Mesendoderm (in vitro differentiated cells): ENCODE measurements at regions not wholly inside any gene's neighbourhood (a gene's known extent, or its start where the extent isn't known, plus 50 kb on each side); places are given as distances from the start of the nearest gene placed in this dataset.

Experiments
- DNase-seq: peaks from one replicate; pipeline ENCODE4 v3.0.0; 2013
- H2AK5ac ChIP-seq: 2 replicates; pipeline ENCODE4 v1.6.1; 2013; ENCODE audit warnings: low read length, inconsistent platforms
- H2BK120ac ChIP-seq: 2 replicates; pipeline ENCODE4 v1.6.1; 2013; ENCODE audit warnings: low read depth, mild to moderate bottlenecking, low read length, moderate library complexity, mixed read lengths
- H2BK15ac ChIP-seq: replicated peaks from 2 replicates; pipeline ENCODE4 v1.6.1; 2013; ENCODE audit warnings: low read depth, mild to moderate bottlenecking, moderate library complexity
- H2BK5ac ChIP-seq: 2 replicates; pipeline ENCODE4 v1.6.1; 2013; ENCODE audit warnings: low read length, inconsistent platforms
- H3K18ac ChIP-seq: 2 replicates; pipeline ENCODE4 v1.6.1; 2013; ENCODE audit warnings: mild to moderate bottlenecking, low read length, mixed read lengths
- H3K23ac ChIP-seq: one replicate; pipeline ENCODE4 v1.6.1; 2013; ENCODE audit warnings: low read length
- H3K27ac ChIP-seq: 2 replicates; pipeline ENCODE4 v1.5.1; 2013; ENCODE audit warnings: low read depth, mild to moderate bottlenecking, inconsistent platforms, low read length, moderate library complexity
- H3K27me3 ChIP-seq: 2 replicates; pipeline ENCODE4 v1.6.1; 2013; ENCODE audit warnings: low read length, control low read depth, mild to moderate bottlenecking, inconsistent platforms; ENCODE audit not compliant: insufficient read depth, poor library complexity
- H3K36me3 ChIP-seq: 2 replicates; pipeline ENCODE4 v1.6.1; 2013; ENCODE audit warnings: low read length, inconsistent platforms; ENCODE audit not compliant: control insufficient read depth, insufficient read depth
- H3K4ac ChIP-seq: one replicate; pipeline ENCODE4 v1.6.1; 2013; ENCODE audit warnings: low read depth, mild to moderate bottlenecking, low read length, moderate library complexity
- H3K4me1 ChIP-seq: 2 replicates; pipeline ENCODE4 v1.6.1; 2013; ENCODE audit warnings: low read depth, low read length, inconsistent platforms; ENCODE audit not compliant: control insufficient read depth
- H3K4me2 ChIP-seq: 2 replicates; pipeline ENCODE4 v1.6.1; 2013; ENCODE audit warnings: low read length
- H3K4me3 ChIP-seq: 2 replicates; pipeline ENCODE4 v1.5.1; 2013; ENCODE audit warnings: mild to moderate bottlenecking, low read length
- H3K56ac ChIP-seq: one replicate; pipeline ENCODE4 v1.6.1; 2013; ENCODE audit warnings: low read length
- H3K79me1 ChIP-seq: 2 replicates; pipeline ENCODE4 v1.6.1; 2013; ENCODE audit warnings: low read length, inconsistent platforms
- H3K79me2 ChIP-seq: 2 replicates; pipeline ENCODE4 v1.6.1; 2013; ENCODE audit warnings: mild to moderate bottlenecking, low read length; ENCODE audit not compliant: control insufficient read depth, insufficient read depth
- H3K9ac ChIP-seq: 2 replicates; pipeline ENCODE4 v1.6.1; 2013; ENCODE audit warnings: low read length, inconsistent platforms
- H4K5ac ChIP-seq: one replicate; pipeline ENCODE4 v1.6.1; 2013; ENCODE audit warnings: low read length
- H4K8ac ChIP-seq: one replicate; pipeline ENCODE4 v1.6.1; 2013; ENCODE audit warnings: low read depth, mild to moderate bottlenecking, control low read depth, low read length, moderate library complexity
- WGBS: extraction: QIAGEN DNeasy Blood & Tissue Kit; methylation state at CpG from one replicate; pipeline ENCODE4 v1.1.7; 2013; ENCODE audit warnings: low lambda C conversion rate, missing lambda C conversion rate; ENCODE audit not compliant: insufficient coverage; ENCODE audit errors: extremely low coverage; 5-methylcytosine and 5-hydroxymethylcytosine counted together

- Histone ChIP-seq H3K23ac (no peak overlapping the region), H3K27me3 (no peaks in the 10 kb centered on the region), H3K18ac (no peak overlapping the region), H3K4me1 (no peaks in the 10 kb centered on the region), H4K8ac (no peak overlapping the region), H3K9ac (no peak overlapping the region), H3K36me3 (no peaks in the 10 kb centered on the region), H3K79me1 (no peaks in the 10 kb centered on the region), H2AK5ac (no peak overlapping the region), H2BK15ac (no peak overlapping the region), H3K4ac (no peak overlapping the region), H3K56ac (no peak overlapping the region), H3K27ac (no peak overlapping the region), H3K79me2 (no peaks in the 10 kb centered on the region), H3K4me3 (no peak overlapping the region), H3K4me2 (no peak overlapping the region), H2BK120ac (no peak overlapping the region), H2BK5ac (no peak overlapping the region), H4K5ac (no peak overlapping the region)
- DNase-seq = no peak
- WGBS = no CpG with 5 or more reads among the region's 4 CpGs
Observed at GRCh38 chr2:19201911-19202462, 156.4 kb downstream of the OSR1 start.

GRCh38 chr2:19198381-19198780, 160.0 kb downstream of the OSR1 start:
- Histone ChIP-seq H3K4me2 (no peak overlapping the region), H3K36me3 (no peaks in the 10 kb centered on the region), H3K56ac (no peak overlapping the region), H2AK5ac (no peak overlapping the region), H2BK15ac (no peak overlapping the region), H3K9ac (no peak overlapping the region), H3K4me3 (no peak overlapping the region), H2BK5ac (no peak overlapping the region), H3K79me2 (no peaks in the 10 kb centered on the region), H3K23ac (no peak overlapping the region), H2BK120ac (no peak overlapping the region), H3K4me1 (no peaks in the 10 kb centered on the region), H3K18ac (no peak overlapping the region), H4K5ac (no peak overlapping the region), H3K4ac (no peak overlapping the region), H3K79me1 (no peaks in the 10 kb centered on the region), H3K27ac (no peak overlapping the region), H3K27me3 (no peaks in the 10 kb centered on the region), H4K8ac (no peak overlapping the region)
- WGBS = no CpG with 5 or more reads among the region's 1 CpG
- DNase-seq = no peak

- no peak overlapping the region for H3K56ac ChIP-seq
- no peak overlapping the region for H2BK120ac ChIP-seq
- H3K4ac ChIP-seq = no peak overlapping the region
- no peak overlapping the region for H4K5ac ChIP-seq
- no peaks in the 10 kb centered on the region for H3K4me1 ChIP-seq
- no CpG with 5 or more reads among the region's 1 CpG for WGBS
- H3K27ac ChIP-seq = no peak overlapping the region
- no peak overlapping the region for H2BK5ac ChIP-seq
- no peaks in the 10 kb centered on the region for H3K79me1 ChIP-seq
- DNase-seq = peak; percentile 10
- H2BK15ac ChIP-seq = no peak overlapping the region
- no peak overlapping the region for H4K8ac ChIP-seq
- H3K23ac ChIP-seq = no peak overlapping the region
- H3K18ac ChIP-seq = no peak overlapping the region
- no peaks in the 10 kb centered on the region for H3K36me3 ChIP-seq
- H3K4me2 ChIP-seq = no peak overlapping the region
- no peaks in the 10 kb centered on the region for H3K27me3 ChIP-seq
- H3K4me3 ChIP-seq = no peak overlapping the region
- H2AK5ac ChIP-seq = no peak overlapping the region
- no peaks in the 10 kb centered on the region for H3K79me2 ChIP-seq
- no peak overlapping the region for H3K9ac ChIP-seq
Observed at GRCh38 chr2:19195661-19196060, 162.8 kb downstream of the OSR1 start.

- H2AK5ac ChIP-seq = no peak overlapping the region
- H2BK5ac ChIP-seq = no peak overlapping the region
- no peak overlapping the region for H3K27ac ChIP-seq
- no peak for DNase-seq
- H3K79me2 ChIP-seq = no peaks in the 10 kb centered on the region
- no peak overlapping the region for H3K18ac ChIP-seq
- no peak overlapping the region for H3K9ac ChIP-seq
- H3K36me3 ChIP-seq = no peaks in the 10 kb centered on the region
- H2BK120ac ChIP-seq = no peak overlapping the region
- H2BK15ac ChIP-seq = no peak overlapping the region
- H4K5ac ChIP-seq = no peak overlapping the region
- H3K27me3 ChIP-seq = no peaks in the 10 kb centered on the region
- no peaks in the 10 kb centered on the region for H3K79me1 ChIP-seq
- H3K56ac ChIP-seq = no peak overlapping the region
- no peak overlapping the region for H3K4me3 ChIP-seq
- no peak overlapping the region for H4K8ac ChIP-seq
- no peak overlapping the region for H3K23ac ChIP-seq
- no peaks in the 10 kb centered on the region for H3K4me1 ChIP-seq
- WGBS = no CpG with 5 or more reads among the region's 1 CpG
- H3K4ac ChIP-seq = no peak overlapping the region
- H3K4me2 ChIP-seq = no peak overlapping the region
Observed at GRCh38 chr2:19189391-19189790, 169.0 kb downstream of the OSR1 start.

- Histone ChIP-seq H3K79me2 (no peaks in the 10 kb centered on the region), H2BK15ac (no peak overlapping the region), H3K4ac (no peak overlapping the region), H4K5ac (no peak overlapping the region), H4K8ac (no peak overlapping the region), H3K4me2 (no peak overlapping the region), H3K9ac (no peak overlapping the region), H2BK120ac (no peak overlapping the region), H3K18ac (no peak overlapping the region), H3K27ac (no peak overlapping the region), H3K27me3 (no peaks in the 10 kb centered on the region), H3K36me3 (no peaks in the 10 kb centered on the region), H3K79me1 (no peaks in the 10 kb centered on the region), H3K4me1 (no peaks in the 10 kb centered on the region), H3K56ac (no peak overlapping the region), H2AK5ac (no peak overlapping the region), H2BK5ac (no peak overlapping the region), H3K23ac (no peak overlapping the region), H3K4me3 (no peak overlapping the region)
- no CpG with 5 or more reads among the region's 5 CpGs for WGBS
- DNase-seq = no peak
Observed at GRCh38 chr2:19187323-19188020, 171.0 kb downstream of the OSR1 start.

GRCh38 chr2:19185086-19185485, 173.3 kb downstream of the OSR1 start:
- Histone ChIP-seq H3K4me3 (no peak overlapping the region), H4K5ac (no peak overlapping the region), H3K79me1 (no peaks in the 10 kb centered on the region), H3K36me3 (no peaks in the 10 kb centered on the region), H2BK5ac (no peak overlapping the region), H4K8ac (no peak overlapping the region), H2BK120ac (no peak overlapping the region), H3K27me3 (no peaks in the 10 kb centered on the region), H3K9ac (no peak overlapping the region), H3K4me1 (no peaks in the 10 kb centered on the region), H3K4me2 (no peak overlapping the region), H3K27ac (no peak overlapping the region), H2AK5ac (no peak overlapping the region), H2BK15ac (no peak overlapping the region), H3K18ac (no peak overlapping the region), H3K79me2 (no peaks in the 10 kb centered on the region), H3K23ac (no peak overlapping the region), H3K56ac (no peak overlapping the region), H3K4ac (no peak overlapping the region)
- WGBS = no CpG with 5 or more reads among the region's 4 CpGs
- no peak for DNase-seq
